Loucy (cell line): ENCODE measurements at regions not wholly inside any gene's neighbourhood (a gene's known extent, or its start where the extent isn't known, plus 50 kb on each side); places are given as distances from the start of the nearest gene placed in this dataset.
"Not testable (repeated sequence)": the region's sequence is repeated elsewhere in the genome, so short reads cannot be mapped to it uniquely, and the experiment has no call there.

Source experiments
- H2AFZ ChIP-seq: fragments of 200-600 bp; sonication (generic); 2 replicates; pipeline ENCODE4 v1.6.0; 2016; ENCODE audit warnings: antibody characterized with exemption, mild to moderate bottlenecking, low read length, moderate library complexity
- H3F3A ChIP-seq: fragments of 200-600 bp; 2 replicates; pipeline ENCODE4 v1.6.0; 2016; ENCODE audit warnings: antibody characterized with exemption, low read depth, mild to moderate bottlenecking
- H3K27me3 ChIP-seq: fragments of 200-600 bp; sonication (generic); 2 replicates; pipeline ENCODE4 v1.6.1; 2014; ENCODE audit warnings: low read length, mild to moderate bottlenecking; ENCODE audit not compliant: insufficient read depth, poor library complexity, severe bottlenecking
- H3K36me3 ChIP-seq: fragments of 200-600 bp; sonication (generic); 2 replicates; pipeline ENCODE4 v1.6.1; 2016; ENCODE audit warnings: low read length; ENCODE audit not compliant: insufficient read depth
- H3K4me1 ChIP-seq: fragments of 200-600 bp; sonication (generic); 2 replicates; pipeline ENCODE4 v1.5.1; 2014; ENCODE audit warnings: low read length, mild to moderate bottlenecking; ENCODE audit not compliant: insufficient read depth, poor library complexity, severe bottlenecking
- H3K4me2 ChIP-seq: fragments of 200-600 bp; sonication (generic); 2 replicates; pipeline ENCODE4 v1.6.0; 2014; ENCODE audit warnings: antibody characterized with exemption, low read length, low read depth, mild to moderate bottlenecking; ENCODE audit not compliant: poor library complexity, severe bottlenecking
- H3K4me3 ChIP-seq: fragments of 200-600 bp; sonication (generic); 2 replicates; pipeline ENCODE4 v1.5.1; 2014; ENCODE audit warnings: low read length, mild to moderate bottlenecking, mixed read lengths; ENCODE audit not compliant: poor library complexity, severe bottlenecking
- H3K79me2 ChIP-seq: fragments of 200-600 bp; sonication (generic); 2 replicates; pipeline ENCODE4 v1.6.1; 2014; ENCODE audit warnings: low read length; ENCODE audit not compliant: insufficient read depth
- H3K9ac ChIP-seq: fragments of 200-600 bp; sonication (generic); 2 replicates; pipeline ENCODE4 v1.6.0; 2014; ENCODE audit warnings: mild to moderate bottlenecking, low read depth, low read length, moderate library complexity; ENCODE audit not compliant: poor library complexity, severe bottlenecking
- H3K9me2 ChIP-seq: fragments of 200-600 bp; sonication (generic); replicated peaks from 2 replicates; pipeline ENCODE4 v1.6.1; 2016; ENCODE audit warnings: low read depth, low read length, mixed read lengths
- H3K9me3 ChIP-seq: fragments of 200-600 bp; sonication (generic); 2 replicates; pipeline ENCODE4 v1.6.1; 2014; ENCODE audit warnings: mild to moderate bottlenecking, antibody characterized with exemption, low read length, low read depth; ENCODE audit not compliant: insufficient read depth
- H4K20me1 ChIP-seq: fragments of 200-600 bp; sonication (generic); 2 replicates; pipeline ENCODE4 v1.6.0; 2014; ENCODE audit warnings: antibody characterized with exemption, low read length, mild to moderate bottlenecking; ENCODE audit not compliant: insufficient read depth, poor library complexity, severe bottlenecking
- EZH2phosphoT487 ChIP-seq: fragments of 200-600 bp; IDR thresholded peaks from 2 replicates; pipeline ENCODE4 v1.6.1; 2018; ENCODE audit warnings: antibody characterized with exemption, mild to moderate bottlenecking, moderate library complexity, borderline replicate concordance
- TF ChIP-seq, protein P1 (sequence below): fragments of 200-600 bp; sonication (generic); conservative IDR thresholded peaks from 2 replicates; pipeline ENCODE4 v1.5.1; 2014; ENCODE audit warnings: mild to moderate bottlenecking, antibody characterized with exemption, low read length

DNA sequence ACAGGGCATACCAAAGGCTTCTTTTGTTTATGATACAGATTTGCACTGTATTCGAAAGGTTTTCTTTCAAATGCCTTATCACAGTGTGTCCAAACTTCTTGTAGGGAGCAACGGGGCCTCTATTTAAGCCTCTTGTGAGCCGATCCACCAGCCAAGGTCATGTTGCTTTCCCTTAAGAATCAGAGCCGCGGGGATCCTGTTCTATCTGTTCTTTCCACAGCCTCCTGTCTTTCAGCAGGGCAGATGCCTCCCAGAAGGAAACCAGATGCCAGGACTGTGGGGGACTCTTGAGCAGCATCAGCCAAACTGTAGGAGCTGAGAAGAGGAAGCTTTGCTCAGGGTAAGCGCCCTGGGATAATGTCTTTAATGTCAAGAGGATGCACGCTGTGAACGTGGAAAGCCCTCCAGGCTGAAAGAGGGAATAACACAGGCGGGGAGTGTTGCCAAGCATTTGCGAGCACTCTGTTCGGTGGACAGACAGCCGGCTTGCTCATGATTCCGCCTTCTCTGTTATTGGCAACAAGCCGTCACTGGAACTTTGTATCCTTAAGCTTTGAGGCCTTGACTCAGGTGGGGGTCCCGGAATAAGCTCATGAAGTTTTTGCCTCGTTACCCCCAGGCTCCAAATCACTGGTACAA, 279.8 kb upstream of the FRG1 start:
- Histone ChIP-seq H3K9me2 (no peaks in the 10 kb centered on the region), H3K36me3 (no peaks in the 10 kb centered on the region), H3K79me2 (no peaks in the 10 kb centered on the region), H3K27me3 (no peaks in the 10 kb centered on the region), H3F3A (no peaks in the 10 kb centered on the region), H2AFZ (no peak overlapping the region), H3K4me1 (peaks cover 24% of the 10 kb centered on the region), H3K9me3 (no peaks in the 10 kb centered on the region), H3K9ac (peak overlapping the region; percentile 62), H3K4me2 (no peak overlapping the region), H4K20me1 (no peaks in the 10 kb centered on the region), H3K4me3 (no peak overlapping the region)
- no peak for TF ChIP-seq EZH2phosphoT487
- TF ChIP-seq, protein P1, sequence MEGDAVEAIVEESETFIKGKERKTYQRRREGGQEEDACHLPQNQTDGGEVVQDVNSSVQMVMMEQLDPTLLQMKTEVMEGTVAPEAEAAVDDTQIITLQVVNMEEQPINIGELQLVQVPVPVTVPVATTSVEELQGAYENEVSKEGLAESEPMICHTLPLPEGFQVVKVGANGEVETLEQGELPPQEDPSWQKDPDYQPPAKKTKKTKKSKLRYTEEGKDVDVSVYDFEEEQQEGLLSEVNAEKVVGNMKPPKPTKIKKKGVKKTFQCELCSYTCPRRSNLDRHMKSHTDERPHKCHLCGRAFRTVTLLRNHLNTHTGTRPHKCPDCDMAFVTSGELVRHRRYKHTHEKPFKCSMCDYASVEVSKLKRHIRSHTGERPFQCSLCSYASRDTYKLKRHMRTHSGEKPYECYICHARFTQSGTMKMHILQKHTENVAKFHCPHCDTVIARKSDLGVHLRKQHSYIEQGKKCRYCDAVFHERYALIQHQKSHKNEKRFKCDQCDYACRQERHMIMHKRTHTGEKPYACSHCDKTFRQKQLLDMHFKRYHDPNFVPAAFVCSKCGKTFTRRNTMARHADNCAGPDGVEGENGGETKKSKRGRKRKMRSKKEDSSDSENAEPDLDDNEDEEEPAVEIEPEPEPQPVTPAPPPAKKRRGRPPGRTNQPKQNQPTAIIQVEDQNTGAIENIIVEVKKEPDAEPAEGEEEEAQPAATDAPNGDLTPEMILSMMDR, result no peak

DNA sequence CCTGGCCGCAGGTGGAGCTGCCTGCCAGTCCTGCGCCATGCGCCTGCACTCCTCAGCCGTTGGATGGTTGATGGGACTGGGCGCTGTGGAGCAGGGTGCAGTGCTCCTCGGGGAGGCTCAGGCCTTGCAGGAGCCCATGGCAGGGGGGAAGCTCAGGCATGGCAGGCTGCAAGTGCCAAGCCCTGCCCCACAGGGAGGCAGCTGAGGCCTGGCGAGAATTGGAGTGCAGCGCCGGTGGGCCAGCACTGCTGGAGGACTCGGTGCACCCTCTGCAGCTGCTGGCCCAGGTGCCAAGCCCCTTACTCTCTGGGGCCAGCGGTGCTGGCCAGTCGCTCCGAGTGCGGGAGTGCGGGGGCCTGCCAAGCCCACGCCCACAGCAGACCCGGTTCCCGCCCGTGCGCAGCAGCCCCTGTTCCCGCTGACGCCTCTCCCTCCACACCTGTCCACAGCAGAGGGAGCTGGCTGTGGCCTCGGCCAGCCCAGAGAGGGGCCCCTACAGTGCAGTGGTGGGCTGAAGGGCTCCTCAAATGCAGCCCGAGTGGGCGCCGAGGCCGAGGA, 275.9 kb upstream of the FRG1 start:
- H3K4me1 ChIP-seq, result peaks cover 4% of the 10 kb centered on the region
- H3K4me2 ChIP-seq, result no peak overlapping the region
- H3K4me3 ChIP-seq, result no peak overlapping the region
- no peaks in the 10 kb centered on the region for H3K9me3 ChIP-seq
- no peak overlapping the region for H2AFZ ChIP-seq
- no peaks in the 10 kb centered on the region for H3F3A ChIP-seq
- H3K79me2 ChIP-seq, result no peaks in the 10 kb centered on the region
- no peak for TF ChIP-seq EZH2phosphoT487
- TF ChIP-seq, protein P1, result no peak
- H3K36me3 ChIP-seq, result no peaks in the 10 kb centered on the region
- no peaks in the 10 kb centered on the region for H3K27me3 ChIP-seq
- no peaks in the 10 kb centered on the region for H3K9me2 ChIP-seq
- no peaks in the 10 kb centered on the region for H4K20me1 ChIP-seq
- no peak overlapping the region for H3K9ac ChIP-seq

DNA sequence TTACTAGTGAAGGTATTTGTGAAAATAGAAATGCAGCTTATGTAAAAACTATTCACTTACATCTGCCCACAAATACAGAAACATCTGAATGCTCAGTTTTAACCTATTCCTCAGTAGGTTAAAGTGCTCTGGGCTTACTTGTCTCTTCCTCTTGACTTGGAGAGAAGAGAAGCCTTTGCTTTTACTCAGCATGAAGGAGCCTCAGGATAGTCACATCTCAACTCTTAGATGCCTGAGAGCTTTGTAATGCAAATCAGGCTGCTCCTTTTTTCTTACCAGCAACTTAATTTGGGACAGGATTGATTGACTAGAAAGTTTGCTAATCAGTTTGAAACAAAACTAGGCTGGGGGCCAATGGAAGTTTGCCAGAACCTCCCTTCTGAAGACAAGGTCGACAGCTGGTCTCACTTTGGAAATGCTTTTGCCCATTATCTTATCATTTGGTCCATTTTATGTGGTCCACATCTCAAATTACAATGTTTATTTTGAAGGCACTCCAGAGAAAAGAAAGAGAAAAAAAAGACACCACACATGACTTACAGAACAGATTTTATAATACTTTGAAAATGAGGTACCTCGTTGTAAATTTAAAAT, 274.9 kb upstream of the FRG1 start:
- H3K27me3 ChIP-seq, H3K4me3 ChIP-seq, H4K20me1 ChIP-seq, H3F3A ChIP-seq, H3K36me3 ChIP-seq, H3K9me2 ChIP-seq, H3K9me3 ChIP-seq, H3K9ac ChIP-seq, H3K4me2 ChIP-seq, H3K79me2 ChIP-seq, H3K4me1 ChIP-seq, H2AFZ ChIP-seq: not testable (repeated sequence)

DNA sequence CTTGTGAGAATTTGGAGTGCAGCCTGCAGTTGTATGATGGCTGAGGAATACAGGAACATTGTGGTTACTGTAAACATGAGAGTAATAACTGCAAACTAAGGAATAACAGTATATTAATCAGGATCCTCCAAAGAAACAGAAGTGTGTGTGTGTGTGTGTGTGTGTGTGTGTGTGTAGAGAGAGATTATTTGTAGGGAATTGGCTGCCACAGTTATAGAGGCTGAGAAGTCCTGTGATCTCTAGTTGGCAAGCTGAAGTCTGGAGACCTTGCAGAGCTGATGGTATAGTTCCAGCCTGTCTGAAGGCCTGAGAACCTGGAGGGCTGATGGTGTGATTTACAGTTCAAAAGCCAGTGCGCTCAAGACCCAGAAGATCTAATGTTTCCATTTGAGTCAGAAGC, 273.3 kb upstream of the FRG1 start:
- H3F3A ChIP-seq, H3K4me3 ChIP-seq, H3K36me3 ChIP-seq, H3K4me2 ChIP-seq, H2AFZ ChIP-seq, H3K27me3 ChIP-seq, H3K9ac ChIP-seq, H3K9me2 ChIP-seq, H3K4me1 ChIP-seq, H3K9me3 ChIP-seq, H4K20me1 ChIP-seq, H3K79me2 ChIP-seq: not testable (repeated sequence)

DNA sequence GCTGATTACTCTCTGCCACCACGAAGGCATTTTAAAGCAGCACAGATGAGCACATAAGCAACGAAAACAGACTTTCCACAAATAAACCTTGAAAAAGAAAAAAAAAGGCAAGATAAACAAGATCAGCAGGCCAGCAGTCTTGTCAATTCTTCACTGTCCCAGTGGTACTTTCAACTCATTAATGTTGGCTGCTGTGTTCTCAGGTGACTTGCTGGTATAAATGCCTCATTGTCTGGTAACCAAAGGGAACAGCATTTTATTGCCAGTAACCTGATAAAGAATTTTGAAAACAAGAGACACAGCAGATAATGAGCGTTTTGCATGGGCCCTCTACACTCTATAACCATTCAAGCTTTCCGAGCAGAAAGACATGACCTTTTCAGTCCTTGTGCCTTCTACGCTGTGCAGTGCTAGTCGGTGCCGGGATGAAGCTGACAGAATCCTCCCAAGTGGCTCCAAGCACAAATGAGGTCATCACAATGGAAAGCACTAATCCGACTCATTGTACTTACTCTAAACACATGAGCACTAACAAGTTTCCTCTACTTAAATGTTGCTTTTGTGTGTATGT, 242.9 kb upstream of the FRG1 start:
- H3K36me3 ChIP-seq, H3F3A ChIP-seq, H3K27me3 ChIP-seq, H2AFZ ChIP-seq, H3K4me3 ChIP-seq, H3K9me2 ChIP-seq, H3K4me2 ChIP-seq, H3K9ac ChIP-seq, H4K20me1 ChIP-seq, H3K9me3 ChIP-seq, H3K4me1 ChIP-seq, H3K79me2 ChIP-seq: not testable (repeated sequence)

DNA sequence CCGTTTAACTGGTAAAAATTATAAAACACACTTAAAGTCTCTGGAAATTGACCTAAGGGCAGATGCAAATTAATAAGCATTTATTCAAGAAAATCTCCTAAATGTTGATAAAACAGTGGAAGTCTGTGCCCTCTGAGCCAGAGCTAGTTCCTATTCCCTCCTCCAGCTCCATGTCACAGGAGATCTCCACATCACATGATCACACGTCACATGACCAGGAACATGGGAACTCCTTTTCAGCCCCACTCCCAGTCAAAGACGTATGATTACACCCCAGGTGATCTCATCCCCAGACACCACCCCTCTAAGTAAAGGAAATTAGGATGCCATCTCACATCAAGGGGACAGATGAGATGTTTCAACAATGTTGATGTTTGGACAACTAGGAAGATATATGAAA, 237.7 kb upstream of the FRG1 start:
- H3F3A ChIP-seq, H3K9ac ChIP-seq, H2AFZ ChIP-seq, H3K27me3 ChIP-seq, H3K79me2 ChIP-seq, H4K20me1 ChIP-seq, H3K4me2 ChIP-seq, H3K4me1 ChIP-seq, H3K36me3 ChIP-seq, H3K9me3 ChIP-seq, H3K4me3 ChIP-seq, H3K9me2 ChIP-seq: not testable (repeated sequence)
